Activated CD8-positive, alpha-beta memory T cell treated with anti-CD3 and anti-CD28 coated beads, Interleukin-2, amount 10 ng/mL, durations not matched to agents 7 days and 5 days (primary cell): ENCODE measurements at regions not wholly inside any gene's neighbourhood (a gene's known extent, or its start where the extent isn't known, plus 50 kb on each side); places are given as distances from the start of the nearest gene placed in this dataset.

Experiments
- ATAC-seq: fragments of 150-1000 bp; cut with Tn5 transposase; one replicate; pipeline ENCODE4 v1.10.0; 2021; ENCODE audit warnings: moderate library complexity
- CTCF ChIA-PET: fragments of 350-600 bp; sonication (Branson Sonifier 250); formaldehyde crosslinking; loops from one replicate; lab custom pipeline; 2021; ENCODE audit warnings: antibody characterized with exemption; lab: Charles Lee
- DNase-seq: peaks from one replicate; pipeline ENCODE4 v3.0.0-alpha.2; 2020
- H3K27ac Mint-ChIP-seq: one replicate; pipeline ENCODE4 v1.8.0; 2021; ENCODE audit warnings: mild to moderate bottlenecking, mixed read lengths
- H3K27me3 Mint-ChIP-seq: one replicate; pipeline ENCODE4 v1.8.0; 2021; ENCODE audit warnings: mixed read lengths
- H3K36me3 Mint-ChIP-seq: one replicate; pipeline ENCODE4 v1.8.0; 2021; ENCODE audit warnings: mild to moderate bottlenecking, mixed read lengths
- H3K4me1 Mint-ChIP-seq: one replicate; pipeline ENCODE4 v1.8.0; 2021; ENCODE audit warnings: mixed read lengths
- H3K4me3 Mint-ChIP-seq: one replicate; pipeline ENCODE4 v1.8.0; 2021; ENCODE audit warnings: mild to moderate bottlenecking, moderate library complexity, mixed read lengths
- H3K9me3 Mint-ChIP-seq: one replicate; pipeline ENCODE4 v1.8.0; 2022; ENCODE audit warnings: low read depth, mixed read lengths

DNA sequence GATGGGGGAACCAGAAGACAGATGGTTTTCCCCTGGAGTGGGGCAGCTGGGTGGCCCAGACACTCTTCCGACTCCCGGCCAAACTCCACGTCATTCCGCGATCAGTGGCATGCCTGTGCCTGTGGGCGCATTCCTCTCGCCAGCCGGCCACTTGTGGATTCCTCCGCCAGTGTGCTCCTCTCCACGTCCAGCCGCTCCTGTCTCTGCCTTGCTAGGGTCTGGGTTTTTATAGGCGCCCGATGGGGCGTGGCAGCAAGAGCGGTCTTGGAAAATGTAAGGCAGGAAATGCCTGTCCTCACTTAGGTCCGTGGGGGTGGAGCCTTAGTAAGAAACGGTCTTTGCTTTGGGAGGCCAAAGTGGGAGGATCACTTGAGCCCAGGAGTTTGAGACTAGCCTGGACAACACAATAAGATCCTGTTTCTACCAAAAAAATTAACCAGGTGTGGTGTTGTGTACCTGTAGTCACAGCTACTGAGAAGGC, 81.6 kb upstream of the SEPTIN5 start:
- CTCF ChIA-PET = interaction anchor here (1.1 to 1.4 kb wide), 2 partner anchors 12 to 23 kb away, joined by 3 read pairs; no protein-coding TSS in a partner anchor
- Mint-ChIP-seq H3K4me3 (no peak overlapping the region), H3K36me3 (no peaks in the 10 kb centered on the region), H3K4me1 (no peaks in the 10 kb centered on the region), H3K9me3 (no peaks in the 10 kb centered on the region), H3K27me3 (peaks cover 5% of the 10 kb centered on the region), H3K27ac (no peak overlapping the region)
- ATAC-seq (no peak), DNase-seq (no peak)

DNA sequence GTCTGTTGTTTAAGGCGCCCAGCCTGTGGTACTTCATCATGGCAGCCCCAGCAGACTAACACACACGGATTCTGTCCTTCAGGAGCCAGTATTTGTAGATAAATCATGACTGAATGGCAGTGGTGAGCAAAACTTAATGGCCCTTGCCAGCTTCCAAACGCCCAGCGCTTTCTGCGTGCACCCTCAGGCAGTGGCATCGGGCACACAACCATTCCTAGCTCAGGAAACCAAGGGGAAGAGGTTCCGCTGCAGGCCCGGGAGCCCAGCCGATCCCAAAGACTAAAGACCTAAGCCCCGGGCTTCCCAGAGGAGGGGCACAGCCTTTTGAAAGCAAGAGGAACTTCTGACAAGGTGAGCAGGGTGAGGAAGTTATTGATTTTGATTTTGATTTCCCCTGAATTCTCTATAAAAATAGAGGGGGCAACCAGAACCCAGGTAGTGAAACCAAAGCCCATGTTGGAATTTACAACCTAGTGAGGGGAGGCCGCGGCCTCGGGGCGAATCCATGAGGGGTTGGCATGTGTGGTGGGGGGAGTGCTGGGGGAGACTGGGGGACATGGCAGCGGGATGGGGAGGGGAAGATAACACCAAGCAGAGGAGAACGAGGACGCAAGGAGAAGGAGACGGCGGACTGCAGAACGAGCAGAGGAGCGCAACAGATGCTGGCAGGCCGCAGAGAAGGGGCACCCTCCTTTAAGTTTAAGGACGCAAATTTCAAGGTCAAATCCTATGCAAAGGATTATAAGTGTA, 79.9 kb upstream of the SEPTIN5 start:
- no peaks in the 10 kb centered on the region for H3K36me3 Mint-ChIP-seq
- no peak overlapping the region for H3K27ac Mint-ChIP-seq
- H3K9me3 Mint-ChIP-seq = no peaks in the 10 kb centered on the region
- H3K4me1 Mint-ChIP-seq = no peaks in the 10 kb centered on the region
- CTCF ChIA-PET = no interaction called here
- DNase-seq (no peak), ATAC-seq (no peak)
- no peak overlapping the region for H3K4me3 Mint-ChIP-seq
- peaks cover 5% of the 10 kb centered on the region for H3K27me3 Mint-ChIP-seq

- peaks cover 2% of the 10 kb centered on the region for H3K27me3 Mint-ChIP-seq
- CTCF ChIA-PET = no interaction called here
- ATAC-seq = no peak
- no peaks in the 10 kb centered on the region for H3K9me3 Mint-ChIP-seq
- H3K36me3 Mint-ChIP-seq = no peaks in the 10 kb centered on the region
- no peaks in the 10 kb centered on the region for H3K4me1 Mint-ChIP-seq
- H3K27ac Mint-ChIP-seq = no peak overlapping the region
- DNase-seq = no peak
- H3K4me3 Mint-ChIP-seq = no peak overlapping the region
Observed at GRCh38 chr22:19635644-19636043, 78.7 kb upstream of the SEPTIN5 start.

- CTCF ChIA-PET = no interaction called here
- no peaks in the 10 kb centered on the region for H3K36me3 Mint-ChIP-seq
- no peak overlapping the region for H3K27ac Mint-ChIP-seq
- DNase-seq (no peak), ATAC-seq (no peak)
- no peaks in the 10 kb centered on the region for H3K27me3 Mint-ChIP-seq
- H3K9me3 Mint-ChIP-seq = no peaks in the 10 kb centered on the region
- no peak overlapping the region for H3K4me3 Mint-ChIP-seq
- no peaks in the 10 kb centered on the region for H3K4me1 Mint-ChIP-seq
Observed at GRCh38 chr22:19636696-19637407, 77.5 kb upstream of the SEPTIN5 start.

- CTCF ChIA-PET = interaction anchor here (1.2 kb wide), 1 partner anchor 8 kb away, joined by 4 read pairs; no protein-coding TSS in a partner anchor
- DNase-seq (no peak), ATAC-seq (no peak)
- no peak overlapping the region for H3K4me3 Mint-ChIP-seq
- peaks cover under 1% of the 10 kb centered on the region for H3K27me3 Mint-ChIP-seq
- H3K9me3 Mint-ChIP-seq = no peaks in the 10 kb centered on the region
- no peak overlapping the region for H3K27ac Mint-ChIP-seq
- H3K36me3 Mint-ChIP-seq = no peaks in the 10 kb centered on the region
- H3K4me1 Mint-ChIP-seq = no peaks in the 10 kb centered on the region
Observed at GRCh38 chr22:19637408-19638281, 76.7 kb upstream of the SEPTIN5 start.

GRCh38 chr22:19638282-19639015, 75.9 kb upstream of the SEPTIN5 start:
- no peaks in the 10 kb centered on the region for H3K36me3 Mint-ChIP-seq
- ATAC-seq = no peak
- CTCF ChIA-PET = interaction anchor here (0.6 to 1.2 kb wide), 2 partner anchors 9 to 421 kb away, joined by 3 to 4 read pairs; no protein-coding TSS in a partner anchor

DNA sequence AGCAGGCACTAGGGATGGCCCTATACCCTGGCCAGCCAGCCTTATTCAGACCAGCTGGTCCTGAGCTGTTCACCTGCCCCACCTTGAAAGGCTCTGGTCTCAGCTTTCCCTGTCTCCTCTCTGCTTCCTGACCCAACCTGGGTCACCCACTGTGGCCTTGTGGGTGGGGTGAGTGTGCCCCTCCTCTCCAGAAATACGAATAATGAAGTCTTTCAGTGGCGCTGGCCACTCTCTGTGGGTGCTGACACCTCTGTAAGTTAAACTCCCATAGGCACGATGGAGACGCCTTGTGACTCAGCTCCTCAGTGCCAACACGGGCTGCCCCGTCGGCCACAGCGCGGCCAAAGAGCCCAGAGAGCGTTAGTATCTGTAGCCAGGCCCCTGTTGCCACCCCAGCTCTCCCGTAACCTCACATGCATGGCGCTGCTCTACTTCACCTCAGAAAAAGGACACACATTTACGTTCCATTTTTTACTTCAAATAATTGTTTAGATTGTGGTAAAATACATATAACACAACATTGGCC, 74.6 kb upstream of the SEPTIN5 start:
- CTCF ChIA-PET = no interaction called here
- H3K9me3 Mint-ChIP-seq = no peaks in the 10 kb centered on the region
- peaks cover 6% of the 10 kb centered on the region for H3K27me3 Mint-ChIP-seq
- no peak overlapping the region for H3K4me3 Mint-ChIP-seq
- H3K4me1 Mint-ChIP-seq = no peaks in the 10 kb centered on the region
- ATAC-seq = no peak
- H3K36me3 Mint-ChIP-seq = no peaks in the 10 kb centered on the region
- H3K27ac Mint-ChIP-seq = no peak overlapping the region
- no peak for DNase-seq

More at GRCh38 chr22:19638282-19639015, 75.9 kb upstream of the SEPTIN5 start:
- H3K4me3 Mint-ChIP-seq = no peak overlapping the region
- no peaks in the 10 kb centered on the region for H3K9me3 Mint-ChIP-seq
- no peak for DNase-seq
- no peak overlapping the region for H3K27ac Mint-ChIP-seq
- H3K4me1 Mint-ChIP-seq = no peaks in the 10 kb centered on the region
- peaks cover 2% of the 10 kb centered on the region for H3K27me3 Mint-ChIP-seq

DNA sequence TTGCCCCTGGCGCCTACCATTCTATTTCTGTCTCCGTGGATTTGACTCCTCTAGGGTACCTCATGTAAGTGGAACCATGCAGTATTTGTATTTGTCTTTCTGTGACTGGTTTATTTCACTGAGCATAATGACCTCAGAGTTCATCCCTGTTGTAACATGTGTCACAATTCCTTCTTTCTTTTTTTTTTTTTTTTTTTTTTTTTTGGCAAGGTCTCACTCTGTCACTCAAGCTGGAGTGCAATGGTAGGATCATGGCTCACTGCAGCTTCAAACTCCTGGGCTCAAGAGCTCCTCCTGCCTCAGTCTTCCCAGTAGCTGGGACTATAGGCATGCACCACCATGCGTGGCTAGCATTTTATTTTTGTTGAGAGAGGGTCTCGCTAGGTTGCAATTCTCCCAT, 74.0 kb upstream of the SEPTIN5 start:
- no peaks in the 10 kb centered on the region for H3K4me1 Mint-ChIP-seq
- no peaks in the 10 kb centered on the region for H3K36me3 Mint-ChIP-seq
- no peak overlapping the region for H3K4me3 Mint-ChIP-seq
- H3K27ac Mint-ChIP-seq = no peak overlapping the region
- H3K9me3 Mint-ChIP-seq = no peaks in the 10 kb centered on the region
- no peak for ATAC-seq
- peaks cover 10% of the 10 kb centered on the region for H3K27me3 Mint-ChIP-seq
- DNase-seq = no peak
- CTCF ChIA-PET = interaction anchor here (0.6 kb wide), 1 partner anchor 498 kb away, joined by 3 read pairs; no protein-coding TSS in a partner anchor

GRCh38 chr22:19641254-19641982, 72.9 kb upstream of the SEPTIN5 start:
- Mint-ChIP-seq H3K27ac (no peak overlapping the region), H3K4me3 (no peak overlapping the region), H3K9me3 (no peaks in the 10 kb centered on the region), H3K27me3 (peaks cover 14% of the 10 kb centered on the region), H3K4me1 (no peaks in the 10 kb centered on the region), H3K36me3 (no peaks in the 10 kb centered on the region)
- no peak for ATAC-seq
- CTCF ChIA-PET = interaction anchor here (0.5 kb wide), 1 partner anchor 26 kb away, joined by 3 read pairs; no protein-coding TSS in a partner anchor
- DNase-seq = no peak

DNA sequence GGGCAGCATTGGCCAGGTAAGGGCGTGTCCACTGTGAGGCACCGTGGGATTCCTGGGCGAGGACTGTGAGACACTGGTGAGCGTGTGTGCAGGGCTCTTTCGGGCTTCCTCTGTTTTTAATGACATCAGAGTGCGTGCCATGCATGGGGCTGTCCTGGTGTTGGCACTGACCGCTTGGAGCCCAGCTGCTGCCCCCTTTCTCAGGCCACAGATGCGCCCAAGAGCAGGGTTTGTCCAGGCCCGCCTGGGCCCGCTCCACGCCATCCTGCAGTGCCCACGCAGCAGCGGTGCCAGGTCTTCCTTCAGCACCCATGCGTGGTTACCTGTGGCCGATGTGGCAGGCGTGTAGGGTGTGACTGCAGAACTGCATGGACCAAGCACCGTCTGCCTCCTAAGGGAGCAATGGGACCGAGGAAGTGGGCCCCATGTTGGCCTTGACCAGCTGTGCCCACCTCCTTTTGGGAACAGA, 72.3 kb upstream of the SEPTIN5 start:
- Mint-ChIP-seq H3K9me3 (no peaks in the 10 kb centered on the region), H3K27me3 (peaks cover 14% of the 10 kb centered on the region), H3K27ac (no peak overlapping the region), H3K36me3 (no peaks in the 10 kb centered on the region), H3K4me1 (no peaks in the 10 kb centered on the region), H3K4me3 (no peak overlapping the region)
- no peak for ATAC-seq
- CTCF ChIA-PET = interaction anchor here (0.5 kb wide), 1 partner anchor 26 kb away, joined by 3 read pairs; no protein-coding TSS in a partner anchor
- no peak for DNase-seq

GRCh38 chr22:19643448-19644313, 70.6 kb upstream of the SEPTIN5 start:
- Mint-ChIP-seq H3K27me3 (peaks cover 14% of the 10 kb centered on the region), H3K4me1 (no peaks in the 10 kb centered on the region), H3K27ac (no peak overlapping the region), H3K9me3 (peaks cover 7% of the 10 kb centered on the region), H3K36me3 (peaks cover 7% of the 10 kb centered on the region), H3K4me3 (no peak overlapping the region)
- CTCF ChIA-PET = interaction anchor here (1.0 kb wide), 1 partner anchor 14 kb away, joined by 5 read pairs; no protein-coding TSS in a partner anchor
- DNase-seq = no peak
- no peak for ATAC-seq
